Right atrium auricular region (tissue), 2 donors: ENCODE measurements at regions not wholly inside any gene's neighbourhood (a gene's known extent, or its start where the extent isn't known, plus 50 kb on each side); places are given as distances from the start of the nearest gene placed in this dataset.

Experiments
- DNase-seq: peaks from one replicate; pipeline ENCODE4 v3.0.0-alpha.2; 2019; ENCODE audit warnings: low spot score
- H3K27ac ChIP-seq, 2 donors: fragments of 200-600 bp; sonication (generic); 1 replicate in 1 of 2; 2 replicates in 1 of 2; pipeline ENCODE4 v1.5.1; 2016 to 2019
- H3K27me3 ChIP-seq, 2 donors: fragments of 200-600 bp; sonication (generic); one replicate each; pipeline versions ENCODE4 v1.5.1 to v1.6.0; 2017 to 2019
- H3K36me3 ChIP-seq: fragments of 200-600 bp; sonication (generic); one replicate; pipeline ENCODE4 v1.5.1; 2016
- H3K4me1 ChIP-seq, 2 donors: fragments of 200-600 bp; sonication (generic); one replicate each; pipeline versions ENCODE4 v1.5.1 to v1.6.0; 2017 to 2019
- H3K4me3 ChIP-seq, 2 donors: fragments of 200-600 bp; sonication (generic); 1 replicate in 1 of 2; 2 replicates in 1 of 2; pipeline ENCODE4 v1.5.1; 2017 to 2019; ENCODE audit warnings: mild to moderate bottlenecking in 1 of 2, moderate library complexity in 1 of 2
- H3K9me3 ChIP-seq, 2 donors: fragments of 200-600 bp; sonication (generic); one replicate each; pipeline ENCODE4 v1.5.1; 2019
- TF ChIP-seq, protein P1 (sequence below), 2 donors: fragments of 200-600 bp; sonication (generic); IDR thresholded peaks; one replicate each; pipeline ENCODE4 v1.5.1; 2019; ENCODE audit warnings: antibody characterized with exemption in 2 of 2

DNA sequence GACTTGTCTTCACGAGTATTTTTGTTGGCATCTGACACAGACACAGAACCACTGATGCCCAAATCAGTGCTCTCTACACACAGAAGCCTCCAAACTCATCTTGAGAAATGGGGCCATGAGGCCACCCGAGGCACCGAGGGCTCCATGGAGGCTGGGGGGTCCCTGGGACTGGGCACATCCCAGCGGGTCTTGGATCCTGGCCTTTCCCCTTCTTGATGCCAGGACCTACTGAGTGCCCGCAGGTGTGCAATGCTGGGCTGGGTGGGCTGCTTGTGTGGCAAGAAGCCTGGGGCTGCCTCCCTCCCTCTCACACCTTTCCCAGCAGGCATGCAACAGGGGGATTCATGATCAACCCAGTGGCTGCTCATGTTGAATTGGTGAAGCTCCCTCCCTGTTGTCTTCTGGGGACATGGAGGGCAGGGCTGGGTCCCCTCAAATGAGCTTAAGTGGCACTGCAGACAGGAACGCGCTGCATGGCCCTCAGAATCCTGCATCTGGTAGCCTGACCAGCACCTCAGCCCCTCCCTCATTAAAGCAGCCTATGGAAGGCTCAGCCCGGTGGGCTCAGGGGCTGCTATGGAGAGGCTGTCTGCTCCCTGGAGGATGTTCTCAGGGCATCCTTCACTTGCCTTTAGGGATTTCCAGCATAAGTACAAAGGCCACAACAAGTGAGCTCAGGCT lies 63.7 kb upstream of the SIMC1 start:
- DNase-seq = peak; percentile 21
- Histone ChIP-seq H3K36me3 (no peaks in the 10 kb centered on the region), H3K9me3 (no peaks in the 10 kb centered on the region), H3K27me3 (no peaks in the 10 kb centered on the region), H3K4me1 (no peaks in the 10 kb centered on the region), H3K4me3 (no peak overlapping the region), H3K27ac (no peak overlapping the region)
- TF ChIP-seq, protein P1, sequence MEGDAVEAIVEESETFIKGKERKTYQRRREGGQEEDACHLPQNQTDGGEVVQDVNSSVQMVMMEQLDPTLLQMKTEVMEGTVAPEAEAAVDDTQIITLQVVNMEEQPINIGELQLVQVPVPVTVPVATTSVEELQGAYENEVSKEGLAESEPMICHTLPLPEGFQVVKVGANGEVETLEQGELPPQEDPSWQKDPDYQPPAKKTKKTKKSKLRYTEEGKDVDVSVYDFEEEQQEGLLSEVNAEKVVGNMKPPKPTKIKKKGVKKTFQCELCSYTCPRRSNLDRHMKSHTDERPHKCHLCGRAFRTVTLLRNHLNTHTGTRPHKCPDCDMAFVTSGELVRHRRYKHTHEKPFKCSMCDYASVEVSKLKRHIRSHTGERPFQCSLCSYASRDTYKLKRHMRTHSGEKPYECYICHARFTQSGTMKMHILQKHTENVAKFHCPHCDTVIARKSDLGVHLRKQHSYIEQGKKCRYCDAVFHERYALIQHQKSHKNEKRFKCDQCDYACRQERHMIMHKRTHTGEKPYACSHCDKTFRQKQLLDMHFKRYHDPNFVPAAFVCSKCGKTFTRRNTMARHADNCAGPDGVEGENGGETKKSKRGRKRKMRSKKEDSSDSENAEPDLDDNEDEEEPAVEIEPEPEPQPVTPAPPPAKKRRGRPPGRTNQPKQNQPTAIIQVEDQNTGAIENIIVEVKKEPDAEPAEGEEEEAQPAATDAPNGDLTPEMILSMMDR (IDR thresholded peaks at IDR 0.05) = no peak

DNA sequence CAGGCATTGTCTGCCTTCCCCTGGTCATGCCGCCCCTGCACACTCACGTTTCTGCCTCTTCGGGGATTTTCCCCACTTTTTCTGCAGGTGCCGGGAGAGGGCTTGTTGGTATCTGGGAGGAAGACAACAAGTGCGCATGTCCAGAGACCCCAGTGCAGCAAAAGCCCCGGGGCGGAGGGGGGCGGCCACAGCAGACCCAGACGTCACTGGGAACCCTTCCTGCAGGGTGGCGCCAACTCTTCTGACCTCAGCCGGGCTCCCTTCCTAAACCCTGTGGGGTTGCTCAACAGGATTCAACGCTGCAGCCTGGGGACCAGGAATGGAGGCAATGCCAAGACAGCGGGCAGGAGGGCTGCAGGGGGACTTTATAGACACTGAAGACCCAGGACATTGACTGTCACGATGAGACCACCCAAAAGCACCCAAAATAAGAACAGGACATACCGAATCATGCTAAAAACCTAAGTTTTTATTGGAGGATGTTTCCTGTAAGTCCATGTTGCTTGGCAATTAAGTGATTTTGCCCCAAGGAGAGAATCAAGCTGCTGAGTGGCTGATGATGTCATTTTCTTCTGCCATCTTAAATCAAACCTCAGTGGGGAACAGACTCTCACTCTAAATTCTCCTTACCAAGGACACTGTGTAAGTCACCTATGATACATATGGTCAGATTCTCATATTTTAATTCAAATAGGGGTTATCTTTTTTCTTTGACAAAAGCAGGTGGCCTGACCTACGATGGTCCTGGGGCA lies 62.9 kb upstream of the SIMC1 start:
- Histone ChIP-seq H3K9me3 (no peaks in the 10 kb centered on the region), H3K36me3 (no peaks in the 10 kb centered on the region), H3K27me3 (no peaks in the 10 kb centered on the region), H3K4me1 (no peaks in the 10 kb centered on the region), H3K27ac (no peak overlapping the region), H3K4me3 (no peak overlapping the region)
- DNase-seq = no peak
- TF ChIP-seq, protein P1 (IDR thresholded peaks at IDR 0.05) = no peak

DNA sequence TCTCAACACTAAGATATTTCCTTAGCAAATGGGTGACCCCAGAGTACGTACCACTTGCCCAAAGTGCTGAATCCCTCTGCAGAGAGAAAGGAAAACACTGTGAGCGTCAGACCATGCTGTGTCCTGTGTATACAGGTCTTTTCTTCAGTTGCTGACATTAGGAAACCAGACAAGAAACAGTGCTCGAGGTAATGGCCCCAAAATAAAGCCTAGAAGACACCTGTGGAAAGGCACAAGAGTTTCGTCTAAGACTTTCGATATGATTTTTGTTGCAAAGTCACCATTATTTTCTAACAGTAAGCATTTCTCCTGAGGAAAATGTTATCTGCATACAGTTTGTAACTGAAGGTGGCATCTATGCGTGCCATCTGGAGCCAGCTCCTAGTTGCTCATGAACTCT lies 62.0 kb upstream of the SIMC1 start:
- no peaks in the 10 kb centered on the region for H3K4me1 ChIP-seq
- no peaks in the 10 kb centered on the region for H3K9me3 ChIP-seq
- TF ChIP-seq, protein P1 (IDR thresholded peaks at IDR 0.05) = no peak
- no peaks in the 10 kb centered on the region for H3K27me3 ChIP-seq
- no peak for DNase-seq
- no peak overlapping the region for H3K4me3 ChIP-seq
- no peaks in the 10 kb centered on the region for H3K36me3 ChIP-seq
- no peak overlapping the region for H3K27ac ChIP-seq

DNA sequence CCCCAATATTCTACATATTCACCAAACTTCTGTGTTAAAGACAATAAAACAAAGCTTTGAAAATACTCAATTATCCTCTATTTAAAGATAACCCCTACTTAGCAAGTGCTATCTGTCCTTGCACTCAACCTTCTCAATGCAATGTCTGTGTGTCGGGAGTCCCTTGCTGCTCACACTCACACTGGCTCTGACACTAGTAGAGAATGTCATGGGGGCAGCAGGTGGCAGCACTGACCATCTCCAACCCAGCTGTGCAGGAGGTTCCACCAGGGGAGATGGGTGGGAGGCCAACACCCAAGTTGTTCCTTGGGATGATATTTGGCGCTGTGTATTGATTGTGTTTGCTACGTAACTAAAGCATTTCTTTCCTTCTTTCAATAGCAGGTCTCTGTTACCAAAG lies 59.4 kb upstream of the SIMC1 start:
- Histone ChIP-seq H3K27me3 (no peaks in the 10 kb centered on the region), H3K27ac (no peak overlapping the region)
- TF ChIP-seq, protein P1 (IDR thresholded peaks at IDR 0.05) = no peak

DNA sequence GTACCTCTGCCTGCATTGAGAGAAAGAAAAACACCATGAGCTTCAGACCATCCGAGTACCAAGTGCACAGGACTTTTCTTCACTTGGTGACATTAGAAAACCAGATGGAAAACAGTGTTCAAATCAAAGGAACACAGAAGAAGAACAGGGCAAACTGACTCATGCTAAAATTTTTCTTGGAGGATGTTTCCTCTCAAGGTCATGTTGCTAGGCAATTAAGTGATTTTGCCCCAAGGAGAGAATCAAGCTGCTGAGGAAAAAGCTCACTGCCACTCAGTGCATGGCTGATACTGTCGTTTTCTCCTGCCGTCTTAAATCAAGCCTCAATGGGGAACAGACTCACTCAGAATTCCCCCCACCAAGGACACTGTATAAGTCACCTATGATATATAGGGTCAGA lies 57.9 kb upstream of the SIMC1 start:
- TF ChIP-seq, protein P1 (IDR thresholded peaks at IDR 0.05) = no peak
- H3K27ac ChIP-seq = no peak overlapping the region
- no peaks in the 10 kb centered on the region for H3K36me3 ChIP-seq
- H3K4me3 ChIP-seq = no peak overlapping the region
- peak; percentile 42 for DNase-seq
- no peaks in the 10 kb centered on the region for H3K4me1 ChIP-seq
- H3K9me3 ChIP-seq = no peaks in the 10 kb centered on the region
- no peaks in the 10 kb centered on the region for H3K27me3 ChIP-seq

More for the DNA sequence above, 59.4 kb upstream of the SIMC1 start:
- Histone ChIP-seq H3K36me3 (no peaks in the 10 kb centered on the region), H3K4me1 (no peaks in the 10 kb centered on the region), H3K4me3 (no peak overlapping the region), H3K9me3 (no peaks in the 10 kb centered on the region)
- peak; percentile 11 for DNase-seq
